HFFc6 (cell line): ENCODE measurements at regions not wholly inside any gene's neighbourhood (a gene's known extent, or its start where the extent isn't known, plus 50 kb on each side); places are given as distances from the start of the nearest gene placed in this dataset.

Experiments used
- DNase-seq: peaks from one replicate; pipeline ENCODE4 v3.0.0-alpha.2; 2018
- H3K27ac Mint-ChIP-seq: 2 replicates; pipeline ENCODE4 v1.8.0; 2020; ENCODE audit warnings: mild to moderate bottlenecking, mixed read lengths
- H3K27me3 Mint-ChIP-seq: 2 replicates; pipeline ENCODE4 v1.8.0; 2021; ENCODE audit warnings: mild to moderate bottlenecking, moderate library complexity, mixed read lengths; ENCODE audit not compliant: insufficient read depth
- H3K36me3 Mint-ChIP-seq: 2 replicates; pipeline ENCODE4 v1.8.0; 2021; ENCODE audit warnings: low read depth, mixed read lengths
- H3K4me1 Mint-ChIP-seq: 2 replicates; pipeline ENCODE4 v1.8.0; 2020; ENCODE audit warnings: low read depth, mixed read lengths
- H3K4me3 Mint-ChIP-seq: 2 replicates; pipeline ENCODE4 v1.8.0; 2020; ENCODE audit warnings: mild to moderate bottlenecking, moderate library complexity, mixed read lengths
- H3K9me3 Mint-ChIP-seq: 2 replicates; pipeline ENCODE4 v1.8.0; 2020; ENCODE audit warnings: mild to moderate bottlenecking, mixed read lengths
- CTCF ChIP-seq: fragments of 200-600 bp; sonication (generic); IDR thresholded peaks from 2 replicates; pipeline ENCODE4 v1.5.0; 2021; ENCODE audit warnings: antibody characterized with exemption, mild to moderate bottlenecking

GRCh38 chr15:62850318-62850717 lies 192.2 kb upstream of the TPM1 start:
- H3K4me3 Mint-ChIP-seq, result no peak overlapping the region
- TF ChIP-seq CTCF, result no peak
- no peaks in the 10 kb centered on the region for H3K36me3 Mint-ChIP-seq
- no peaks in the 10 kb centered on the region for H3K9me3 Mint-ChIP-seq
- DNase-seq, result no peak
- peak overlapping the region; percentile 85; the same call in 1 of the 2 replicates for H3K27ac Mint-ChIP-seq
- H3K4me1 Mint-ChIP-seq, result peaks cover 79% of the 10 kb centered on the region
- H3K27me3 Mint-ChIP-seq, result no peaks in the 10 kb centered on the region; the same call in none of the 2 replicates

- H3K27ac Mint-ChIP-seq, result peak overlapping the region; percentile 85
- peak; percentile 46 for DNase-seq
- H3K4me1 Mint-ChIP-seq, result peaks cover 74% of the 10 kb centered on the region
- TF ChIP-seq CTCF, result no peak
- H3K36me3 Mint-ChIP-seq, result no peaks in the 10 kb centered on the region
- H3K4me3 Mint-ChIP-seq, result peak overlapping the region; percentile 76
- H3K27me3 Mint-ChIP-seq, result no peaks in the 10 kb centered on the region; the same call in none of the 2 replicates
- H3K9me3 Mint-ChIP-seq, result no peaks in the 10 kb centered on the region
Observed at GRCh38 chr15:62850791-62851291, 191.7 kb upstream of the TPM1 start.

- Mint-ChIP-seq H3K4me1 (peaks cover 55% of the 10 kb centered on the region), H3K27me3 (no peaks in the 10 kb centered on the region; the same call in 1 of the 2 replicates), H3K4me3 (no peak overlapping the region), H3K36me3 (no peaks in the 10 kb centered on the region), H3K27ac (no peak overlapping the region), H3K9me3 (no peaks in the 10 kb centered on the region; the same call in 1 of the 2 replicates)
- no peak for TF ChIP-seq CTCF
- DNase-seq, result no peak
Observed at GRCh38 chr15:62853114-62853840, 189.3 kb upstream of the TPM1 start.

GRCh38 chr15:62853841-62854225 lies 188.7 kb upstream of the TPM1 start:
- H3K27ac Mint-ChIP-seq, result no peak overlapping the region
- H3K27me3 Mint-ChIP-seq, result no peaks in the 10 kb centered on the region; the same call in 1 of the 2 replicates
- DNase-seq, result no peak
- H3K9me3 Mint-ChIP-seq, result no peaks in the 10 kb centered on the region; the same call in 1 of the 2 replicates
- H3K4me1 Mint-ChIP-seq, result peaks cover 54% of the 10 kb centered on the region
- no peaks in the 10 kb centered on the region for H3K36me3 Mint-ChIP-seq
- TF ChIP-seq CTCF, result no peak
- H3K4me3 Mint-ChIP-seq, result no peak overlapping the region

DNA sequence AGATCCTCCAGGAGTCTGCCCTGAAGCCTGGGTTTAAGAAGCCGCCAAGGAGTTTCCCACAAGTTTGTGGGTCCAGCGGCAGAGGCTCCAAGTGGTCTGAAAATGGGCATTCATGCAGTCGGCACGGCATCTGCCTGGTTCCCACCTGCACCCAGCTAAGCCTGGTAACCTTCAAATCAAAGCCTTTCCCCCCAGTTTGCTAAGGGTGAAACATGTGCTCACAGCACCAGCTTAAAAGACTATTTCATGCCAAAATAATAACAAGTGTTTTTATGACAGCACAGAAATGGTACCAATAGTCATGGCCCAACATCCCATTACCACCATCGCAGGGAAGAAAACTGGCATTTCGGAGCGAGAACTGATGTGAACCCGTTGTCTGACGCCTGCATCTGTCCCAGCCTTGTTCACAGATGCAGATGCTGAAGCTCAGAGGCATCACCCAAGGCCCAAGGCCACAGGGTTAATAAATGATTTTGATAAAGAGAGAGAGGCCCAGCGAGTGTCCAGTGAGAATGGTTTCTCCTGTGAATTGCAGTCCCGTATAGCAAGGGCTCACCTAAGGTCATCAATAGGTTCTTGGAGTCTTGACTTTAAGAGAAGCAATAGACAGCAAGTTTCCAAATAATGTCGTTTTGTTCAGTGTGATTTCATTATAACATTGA lies 188.0 kb upstream of the TPM1 start:
- Mint-ChIP-seq H3K27me3 (no peaks in the 10 kb centered on the region; the same call in 1 of the 2 replicates), H3K36me3 (peaks cover 4% of the 10 kb centered on the region; the same call in 1 of the 2 replicates), H3K4me3 (no peak overlapping the region), H3K4me1 (peaks cover 47% of the 10 kb centered on the region), H3K9me3 (peaks cover 1% of the 10 kb centered on the region), H3K27ac (no peak overlapping the region)
- TF ChIP-seq CTCF, result no peak
- no peak for DNase-seq
